Esophagus muscularis mucosa (tissue), 2 donors: ENCODE measurements at regions not wholly inside any gene's neighbourhood (a gene's known extent, or its start where the extent isn't known, plus 50 kb on each side); places are given as distances from the start of the nearest gene placed in this dataset.

Experiments
- POLR2A ChIP-seq: fragments of 450-650 bp; IDR thresholded peaks from one replicate; pipeline ENCODE4 v1.6.1; 2017; ENCODE audit warnings: antibody characterized with exemption, moderate library complexity, mild to moderate bottlenecking, low read depth
- POLR2AphosphoS5 ChIP-seq, 2 donors: sonication (generic); formaldehyde crosslinking; IDR thresholded peaks; one replicate each; pipeline ENCODE4 v1.6.1; 2017; ENCODE audit warnings: antibody characterized with exemption in 2 of 2

GRCh38 chr10:62613859-62614258 lies 190.7 kb upstream of the ADO start:
- TF ChIP-seq POLR2AphosphoS5 (IDR thresholded peaks at IDR 0.05), result no peak
- no peak for TF ChIP-seq POLR2A
